ENCODE measurements at regions not wholly inside any gene's neighbourhood (a gene's known extent, or its start where the extent isn't known, plus 50 kb on each side); places are given as distances from the start of the nearest gene placed in this dataset.

GRCh38 chr15:58324533-58324932 lies 107.3 kb upstream of the LIPC start:
- CTCF ChIA-PET = interaction anchor here (1.4 kb wide), 1 partner anchor 15 kb away, joined by 3 read pairs; no protein-coding TSS in a partner anchor
- POLR2A ChIA-PET = no interaction called here
- DNase-seq (ENCODE audit: low read depth in 1 of 2, low spot score in 1 of 2) (no peak), ATAC-seq (no peak), FAIRE-seq (peak; percentile 89)
- Histone ChIP-seq H3K27ac (no peak overlapping the region), H3K4me3 (no peak overlapping the region), H3K4me1 (no peaks in the 10 kb centered on the region), H3K9me3 (peaks cover 15% of the 10 kb centered on the region), H3K4me2 (no peak overlapping the region)
- TF ChIP-seq EP300 (IDR thresholded peaks at IDR 0.05) (no peak), E2F6 (IDR thresholded peaks at IDR 0.05; ENCODE audit: borderline replicate concordance, low read depth) (no peak), PBX3 (IDR thresholded peaks at IDR 0.05) (no peak), MAX (IDR thresholded peaks at IDR 0.05) (no peak), BHLHE40 (IDR thresholded peaks at IDR 0.05; ENCODE audit: low read depth, low read length) (no peak), NFE2L2 (conservative IDR thresholded peaks at IDR 0.05; ENCODE audit: low read length) (no peak), FOXS1 (CRISPR knock-in tag; IDR thresholded peaks at IDR 0.05) (no peak), MAZ (IDR thresholded peaks at IDR 0.05; ENCODE audit: borderline replicate concordance, low read depth, low read length) (no peak), RNF2 (IDR thresholded peaks at IDR 0.05; ENCODE audit: borderline replicate concordance, low read depth) (no peak), HOXA7 (CRISPR knock-in tag; IDR thresholded peaks at IDR 0.05) (no peak), ESRRA (IDR thresholded peaks at IDR 0.05; ENCODE audit: borderline replicate concordance, low read length) (no peak), TP53 (CRISPR knock-in tag; IDR thresholded peaks at IDR 0.05) (no peak), EHMT2 (IDR thresholded peaks at IDR 0.05; ENCODE audit: low read depth) (no peak), SMC3 (IDR thresholded peaks at IDR 0.05) (no peak)

- ChIA-PET POLR2A (no interaction called here), CTCF (interaction anchor here (1.1 kb wide), 1 partner anchor 19 kb away, joined by 3 read pairs; no protein-coding TSS in a partner anchor)
- ATAC-seq = no peak
Measured at GRCh38 chr15:58327958-58328357, 103.8 kb upstream of the LIPC start.

More at GRCh38 chr15:58327958-58328357, 103.8 kb upstream of the LIPC start:
- DNase-seq (ENCODE audit: low read depth in 1 of 2, low spot score in 1 of 2) (no peak), FAIRE-seq (peak; percentile 83)
- no peak overlapping the region for H3K27ac ChIP-seq
- peaks cover 15% of the 10 kb centered on the region for H3K9me3 ChIP-seq
- H3K4me3 ChIP-seq = no peak overlapping the region
- H3K4me1 ChIP-seq = peaks cover 28% of the 10 kb centered on the region
- 98% methylated on average over 1 of the region's 1 CpG for WGBS (ENCODE audit: missing lambda C conversion rate)
- H3K4me2 ChIP-seq = no peak overlapping the region
- no peak for TF ChIP-seq HMGXB4 (CRISPR knock-in tag; IDR thresholded peaks at IDR 0.05; ENCODE audit: borderline replicate concordance)
- TF ChIP-seq JUNB (IDR thresholded peaks at IDR 0.05) = no peak
- no peak for TF ChIP-seq NPAS2 (CRISPR knock-in tag; IDR thresholded peaks at IDR 0.05; ENCODE audit: borderline replicate concordance)
- TF ChIP-seq ZSCAN20 (CRISPR knock-in tag; IDR thresholded peaks at IDR 0.05) = no peak
- TF ChIP-seq USF2 (IDR thresholded peaks at IDR 0.05) = no peak
- TF ChIP-seq HEYL (CRISPR knock-in tag; IDR thresholded peaks at IDR 0.05) = no peak
- TF ChIP-seq NR3C1 (IDR thresholded peaks at IDR 0.05) = no peak
- TF ChIP-seq ZNF302 (CRISPR knock-in tag; IDR thresholded peaks at IDR 0.05) = no peak
- no peak for TF ChIP-seq RFX5 (IDR thresholded peaks at IDR 0.05)
